ENCODE measurements at regions not wholly inside any gene's neighbourhood (a gene's known extent, or its start where the extent isn't known, plus 50 kb on each side); places are given as distances from the start of the nearest gene placed in this dataset.
"Not testable (repeated sequence)": the region's sequence is repeated elsewhere in the genome, so short reads cannot be mapped to it uniquely, and the experiment has no call there.

DNA sequence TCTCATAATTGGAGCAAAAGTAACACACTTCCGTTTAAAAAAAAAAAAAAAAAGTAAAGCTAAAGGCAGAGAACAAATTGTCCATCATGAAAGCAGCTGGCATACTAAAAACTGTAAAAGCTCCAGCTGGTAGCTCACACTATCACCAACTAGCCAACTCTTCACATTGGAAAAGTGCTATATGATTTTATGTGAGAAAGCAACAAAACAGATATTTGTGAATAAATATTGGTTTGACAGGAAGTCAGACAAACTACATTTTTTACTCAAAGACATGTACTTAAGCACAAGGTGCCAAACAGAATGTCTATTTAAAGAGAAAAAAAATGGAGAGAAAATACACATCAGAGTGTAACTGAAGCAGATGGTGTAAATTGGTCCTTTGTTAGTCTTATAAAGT, 231.2 kb upstream of the CADM2 start:
- CTCF ChIA-PET = no interaction called here
- TF ChIP-seq, protein P1, sequence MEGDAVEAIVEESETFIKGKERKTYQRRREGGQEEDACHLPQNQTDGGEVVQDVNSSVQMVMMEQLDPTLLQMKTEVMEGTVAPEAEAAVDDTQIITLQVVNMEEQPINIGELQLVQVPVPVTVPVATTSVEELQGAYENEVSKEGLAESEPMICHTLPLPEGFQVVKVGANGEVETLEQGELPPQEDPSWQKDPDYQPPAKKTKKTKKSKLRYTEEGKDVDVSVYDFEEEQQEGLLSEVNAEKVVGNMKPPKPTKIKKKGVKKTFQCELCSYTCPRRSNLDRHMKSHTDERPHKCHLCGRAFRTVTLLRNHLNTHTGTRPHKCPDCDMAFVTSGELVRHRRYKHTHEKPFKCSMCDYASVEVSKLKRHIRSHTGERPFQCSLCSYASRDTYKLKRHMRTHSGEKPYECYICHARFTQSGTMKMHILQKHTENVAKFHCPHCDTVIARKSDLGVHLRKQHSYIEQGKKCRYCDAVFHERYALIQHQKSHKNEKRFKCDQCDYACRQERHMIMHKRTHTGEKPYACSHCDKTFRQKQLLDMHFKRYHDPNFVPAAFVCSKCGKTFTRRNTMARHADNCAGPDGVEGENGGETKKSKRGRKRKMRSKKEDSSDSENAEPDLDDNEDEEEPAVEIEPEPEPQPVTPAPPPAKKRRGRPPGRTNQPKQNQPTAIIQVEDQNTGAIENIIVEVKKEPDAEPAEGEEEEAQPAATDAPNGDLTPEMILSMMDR (IDR thresholded peaks at IDR 0.05) = no peak
- Histone ChIP-seq H3K9me3 (ENCODE audit: control insufficient read depth in 1 of 2, insufficient read depth in 1 of 2, low read length in 2 of 2) (no peaks in the 10 kb centered on the region), H3K4me1 (ENCODE audit: insufficient read depth, low read length) (no peaks in the 10 kb centered on the region), H3K27ac (ENCODE audit: low read depth in 1 of 2, low read length in 2 of 2) (no peak overlapping the region), H3K4me3 (ENCODE audit: low read length) (no peak overlapping the region), H3K27me3 (ENCODE audit: control insufficient read depth in 1 of 2, insufficient read depth in 2 of 2, low read length in 2 of 2) (no peaks in the 10 kb centered on the region), H3K36me3 (ENCODE audit: insufficient read depth, low read length) (no peaks in the 10 kb centered on the region)
- H3K27me3 Mint-ChIP-seq = no peaks in the 10 kb centered on the region
- ATAC-seq (ENCODE audit: poor library complexity) = no peak
- no peak overlapping the region for H3K27ac Mint-ChIP-seq
- intact Hi-C loops (cut with DNase I, micrococcal nuclease) = no loop called here
- no peak overlapping the region for H3K4me3 Mint-ChIP-seq
- POLR2A ChIA-PET = no interaction called here
- H3K9me3 Mint-ChIP-seq = peaks cover 5% of the 10 kb centered on the region
- no peak for DNase-seq
- H3K36me3 Mint-ChIP-seq (ENCODE audit: low read depth) = no peaks in the 10 kb centered on the region
- H3K4me1 Mint-ChIP-seq (ENCODE audit: low read depth) = no peaks in the 10 kb centered on the region

DNA sequence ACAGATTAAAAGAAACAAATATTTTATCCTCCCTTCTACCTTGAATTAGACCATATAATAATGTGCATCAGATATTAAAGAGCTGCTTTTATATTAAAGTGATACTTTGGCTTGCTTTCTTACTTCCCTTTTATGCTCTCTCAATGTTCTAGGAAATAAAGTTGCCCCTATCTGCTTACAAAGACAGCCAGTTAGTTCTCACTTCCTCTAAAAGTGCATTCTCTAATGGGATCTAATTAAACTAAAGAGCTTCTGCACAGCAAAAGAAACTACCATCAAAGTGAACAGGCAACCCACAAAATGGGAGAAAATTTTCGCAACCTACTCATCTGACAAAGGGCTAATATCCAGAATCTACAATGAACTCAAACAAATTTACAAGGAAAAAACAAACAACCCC, 224.1 kb upstream of the CADM2 start:
- intact Hi-C loops (cut with DNase I, micrococcal nuclease); H3K27ac Mint-ChIP-seq; H3K4me3 ChIP-seq (ENCODE audit: low read length); H3K36me3 Mint-ChIP-seq (ENCODE audit: low read depth); H3K4me3 Mint-ChIP-seq; DNase-seq; CTCF ChIA-PET; H3K9me3 Mint-ChIP-seq; ATAC-seq (ENCODE audit: poor library complexity); H3K27me3 ChIP-seq (ENCODE audit: control insufficient read depth in 1 of 2, insufficient read depth in 2 of 2, low read length in 2 of 2); H3K4me1 ChIP-seq (ENCODE audit: insufficient read depth, low read length); POLR2A ChIA-PET; H3K27me3 Mint-ChIP-seq; H3K36me3 ChIP-seq (ENCODE audit: insufficient read depth, low read length); H3K9me3 ChIP-seq (ENCODE audit: control insufficient read depth in 1 of 2, insufficient read depth in 1 of 2, low read length in 2 of 2); H3K4me1 Mint-ChIP-seq (ENCODE audit: low read depth); H3K27ac ChIP-seq (ENCODE audit: low read depth in 1 of 2, low read length in 2 of 2): not testable (repeated sequence)

DNA sequence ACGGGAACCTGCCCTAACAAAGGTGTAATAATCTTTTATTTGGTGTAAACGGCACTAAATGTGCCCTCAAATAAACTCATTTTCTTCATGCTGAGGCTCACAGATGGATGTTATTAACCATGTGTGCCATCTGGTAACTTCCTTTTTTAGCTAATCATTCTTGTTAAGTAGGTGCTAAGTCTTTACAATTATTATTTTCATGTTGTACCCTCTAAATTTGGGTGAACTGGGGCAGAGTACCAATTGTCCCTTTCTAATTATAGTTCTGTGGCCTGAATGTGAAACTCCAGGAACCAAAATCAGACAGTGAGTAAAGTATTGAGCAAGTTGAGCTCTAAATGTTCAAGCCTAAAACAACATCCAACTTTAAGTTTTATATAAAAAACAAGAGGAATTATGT, 220.7 kb upstream of the CADM2 start:
- no peaks in the 10 kb centered on the region for H3K27me3 Mint-ChIP-seq
- H3K4me3 Mint-ChIP-seq = no peak overlapping the region
- no peaks in the 10 kb centered on the region for H3K4me1 Mint-ChIP-seq (ENCODE audit: low read depth)
- peaks cover 2% of the 10 kb centered on the region for H3K9me3 Mint-ChIP-seq
- H3K36me3 ChIP-seq (ENCODE audit: insufficient read depth, low read length) = no peaks in the 10 kb centered on the region
- TF ChIP-seq, protein P1 (IDR thresholded peaks at IDR 0.05) = no peak
- no peaks in the 10 kb centered on the region for H3K4me1 ChIP-seq (ENCODE audit: insufficient read depth, low read length)
- no peak overlapping the region for H3K27ac ChIP-seq (ENCODE audit: low read depth in 1 of 2, low read length in 2 of 2)
- intact Hi-C loops (cut with DNase I, micrococcal nuclease) = no loop called here
- no peaks in the 10 kb centered on the region for H3K36me3 Mint-ChIP-seq (ENCODE audit: low read depth)
- no peaks in the 10 kb centered on the region for H3K27me3 ChIP-seq (ENCODE audit: control insufficient read depth in 1 of 2, insufficient read depth in 2 of 2, low read length in 2 of 2)
- no peaks in the 10 kb centered on the region for H3K9me3 ChIP-seq (ENCODE audit: control insufficient read depth in 1 of 2, insufficient read depth in 1 of 2, low read length in 2 of 2)
- POLR2A ChIA-PET = no interaction called here
- CTCF ChIA-PET = no interaction called here
- DNase-seq (no peak), ATAC-seq (ENCODE audit: poor library complexity) (no peak)
- no peak overlapping the region for H3K4me3 ChIP-seq (ENCODE audit: low read length)
- H3K27ac Mint-ChIP-seq = no peak overlapping the region

DNA sequence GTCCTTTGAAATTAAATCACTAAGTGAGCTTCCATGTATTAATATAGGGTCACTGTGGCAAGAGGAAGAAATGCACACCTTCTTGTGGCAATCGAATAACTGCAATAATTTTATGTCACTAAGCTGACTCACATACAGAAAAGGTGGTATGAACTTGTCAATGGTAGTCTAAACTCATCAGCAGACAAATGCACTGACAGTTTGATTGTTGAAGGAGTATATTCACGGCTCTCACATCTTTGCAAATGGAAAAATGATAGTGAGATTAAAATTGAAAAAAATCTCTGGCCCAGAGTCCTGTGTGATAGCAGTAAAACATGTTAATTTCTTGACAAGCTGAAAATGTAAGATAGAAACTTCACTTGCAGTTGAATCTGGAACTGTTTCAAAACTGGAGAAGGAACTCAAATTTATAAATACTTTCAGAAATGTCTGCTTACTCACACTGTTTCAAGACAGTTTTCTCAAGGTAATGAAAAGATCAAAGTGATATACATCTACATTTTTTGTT, 215.8 kb upstream of the CADM2 start:
- no peak overlapping the region for H3K4me3 ChIP-seq (ENCODE audit: low read length)
- ChIA-PET CTCF (no interaction called here), POLR2A (no interaction called here)
- Mint-ChIP-seq H3K4me1 (ENCODE audit: low read depth) (no peaks in the 10 kb centered on the region), H3K9me3 (peaks cover 3% of the 10 kb centered on the region), H3K36me3 (ENCODE audit: low read depth) (no peaks in the 10 kb centered on the region), H3K27ac (no peak overlapping the region), H3K4me3 (no peak overlapping the region), H3K27me3 (no peaks in the 10 kb centered on the region)
- TF ChIP-seq, protein P1 (IDR thresholded peaks at IDR 0.05) = no peak
- no peaks in the 10 kb centered on the region for H3K36me3 ChIP-seq (ENCODE audit: insufficient read depth, low read length)
- no peaks in the 10 kb centered on the region for H3K27me3 ChIP-seq (ENCODE audit: control insufficient read depth in 1 of 2, insufficient read depth in 2 of 2, low read length in 2 of 2)
- intact Hi-C loops (cut with DNase I, micrococcal nuclease) = no loop called here
- ATAC-seq (ENCODE audit: poor library complexity) (no peak), DNase-seq (no peak)
- H3K9me3 ChIP-seq (ENCODE audit: control insufficient read depth in 1 of 2, insufficient read depth in 1 of 2, low read length in 2 of 2) = peaks cover 4% of the 10 kb centered on the region in 2 experiments
- no peak overlapping the region for H3K27ac ChIP-seq (ENCODE audit: low read depth in 1 of 2, low read length in 2 of 2)
- no peaks in the 10 kb centered on the region for H3K4me1 ChIP-seq (ENCODE audit: insufficient read depth, low read length)

Measured in CD4-positive, alpha-beta T cell (primary cell).